Stimulated activated CD4-positive, alpha-beta T cell treated with anti-CD3 and anti-CD28 coated beads, TNF-alpha, amount 100 ng/mL, for 4 hours (primary cell): ENCODE measurements at regions not wholly inside any gene's neighbourhood (a gene's known extent, or its start where the extent isn't known, plus 50 kb on each side); places are given as distances from the start of the nearest gene placed in this dataset.
"Not testable (repeated sequence)": the region's sequence is repeated elsewhere in the genome, so short reads cannot be mapped to it uniquely, and the experiment has no call there.

Source experiments
- DNase-seq, 3 experiments: peaks; one replicate each; pipeline ENCODE4 v3.0.0-alpha.2; 2020; ENCODE audit warnings: low read depth in 3 of 3

GRCh38 chr5:34436761-34437501 is 219.2 kb upstream of the RAI14 start:
- no peak for DNase-seq

DNA sequence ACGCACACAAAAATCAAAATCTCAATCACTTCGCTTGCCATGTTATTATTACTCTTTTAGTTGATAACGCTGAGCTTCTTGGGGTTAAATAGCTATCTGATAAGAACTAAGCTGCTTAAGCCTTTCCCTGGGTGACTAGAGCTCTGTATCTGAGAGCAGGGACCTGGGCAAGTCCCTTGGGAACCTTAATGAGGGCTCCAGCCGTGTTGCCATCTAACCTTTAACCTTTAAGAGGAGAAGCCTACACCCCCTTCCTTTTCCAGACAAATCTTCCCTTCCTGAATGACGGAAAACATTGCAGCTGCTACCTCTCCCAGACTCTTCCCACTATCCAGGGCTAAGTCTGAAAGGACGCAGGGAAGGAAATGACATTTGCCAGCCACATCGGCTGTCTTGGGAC is 216.5 kb upstream of the RAI14 start:
- DNase-seq, result no peak

GRCh38 chr5:34441767-34442166 is 214.4 kb upstream of the RAI14 start:
- DNase-seq, result not testable (repeated sequence)

GRCh38 chr5:34447424-34447823 is 208.7 kb upstream of the RAI14 start:
- no peak for DNase-seq

- DNase-seq, result no peak
Measured at GRCh38 chr5:34449639-34450038, 206.5 kb upstream of the RAI14 start.

- DNase-seq, result no peak
Measured at GRCh38 chr5:34450338-34450737, 205.8 kb upstream of the RAI14 start.

DNA sequence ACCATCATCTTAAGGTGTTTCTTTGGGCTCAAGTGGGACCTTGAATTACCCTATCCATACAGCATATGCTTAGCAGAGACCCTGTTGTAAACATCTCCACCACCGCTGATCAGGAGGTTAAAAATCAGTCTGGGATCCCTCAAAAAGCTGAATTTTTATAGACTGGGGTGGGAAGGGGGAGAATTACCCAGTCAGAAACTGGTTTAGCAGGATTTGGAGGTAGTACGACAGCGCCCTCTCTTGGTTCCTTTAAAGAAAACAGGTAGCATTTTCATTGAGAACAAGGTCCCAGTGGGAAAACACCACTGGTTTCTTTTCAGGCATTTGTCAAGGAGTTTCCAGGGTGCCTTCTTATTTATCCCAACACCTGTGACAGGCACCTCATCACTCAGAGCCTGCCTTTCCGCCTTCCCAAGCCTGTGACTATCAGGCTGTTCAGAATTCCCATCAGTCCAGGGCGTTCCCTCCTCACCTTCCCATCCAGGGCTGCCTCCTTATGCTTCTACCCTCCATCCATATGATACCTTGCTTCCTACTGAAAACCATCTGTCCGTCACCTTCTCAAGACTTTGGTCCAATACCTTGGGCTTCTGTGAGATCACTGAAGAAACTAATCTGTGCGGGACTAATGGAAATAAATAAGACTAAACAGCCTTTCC is 203.8 kb upstream of the RAI14 start:
- DNase-seq, result no peak

DNA sequence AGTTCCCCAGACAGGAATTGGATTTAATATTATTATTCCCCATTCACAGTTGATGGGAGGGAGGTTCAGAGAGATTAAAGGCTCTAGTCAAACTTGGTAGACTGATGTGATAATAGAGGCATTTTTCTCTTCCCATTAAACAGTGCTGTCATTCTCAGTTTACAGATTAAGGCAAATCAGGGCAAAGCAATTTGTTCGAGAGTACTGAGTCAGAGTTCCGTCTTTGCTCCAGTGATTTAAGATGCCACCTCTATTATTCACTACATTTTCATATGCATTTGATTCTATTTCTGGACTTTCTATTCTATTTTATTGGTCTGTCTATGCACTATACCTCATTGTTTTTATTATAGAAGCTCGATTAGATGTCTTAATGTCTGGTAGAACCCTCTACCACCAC is 201.0 kb upstream of the RAI14 start:
- no peak for DNase-seq

- no peak for DNase-seq
Measured at GRCh38 chr5:34459908-34460307, 196.2 kb upstream of the RAI14 start.

- no peak for DNase-seq
Measured at GRCh38 chr5:34460496-34460895, 195.6 kb upstream of the RAI14 start.

DNA sequence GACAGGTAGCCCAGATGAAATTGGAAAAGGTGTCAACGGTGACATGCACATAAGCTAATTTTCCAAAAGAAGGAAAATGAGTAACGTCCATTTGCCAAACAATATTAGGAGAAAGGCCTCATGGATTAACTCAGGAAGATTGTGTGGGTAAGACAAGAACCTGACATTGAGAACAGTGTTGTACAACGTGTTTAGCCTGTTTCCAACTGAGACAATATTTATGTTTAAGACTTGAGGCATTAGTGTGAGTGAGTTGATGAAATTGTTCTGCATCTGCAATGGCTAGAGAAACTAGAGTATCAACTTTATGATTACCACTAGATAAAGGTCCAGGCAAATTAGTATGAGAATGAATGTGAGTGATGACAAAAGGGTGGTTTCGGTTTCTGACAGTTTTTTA is 191.3 kb upstream of the RAI14 start:
- DNase-seq, result no peak

- DNase-seq, result not testable (repeated sequence)
Measured at GRCh38 chr5:34465301-34465700, 190.8 kb upstream of the RAI14 start.

DNA sequence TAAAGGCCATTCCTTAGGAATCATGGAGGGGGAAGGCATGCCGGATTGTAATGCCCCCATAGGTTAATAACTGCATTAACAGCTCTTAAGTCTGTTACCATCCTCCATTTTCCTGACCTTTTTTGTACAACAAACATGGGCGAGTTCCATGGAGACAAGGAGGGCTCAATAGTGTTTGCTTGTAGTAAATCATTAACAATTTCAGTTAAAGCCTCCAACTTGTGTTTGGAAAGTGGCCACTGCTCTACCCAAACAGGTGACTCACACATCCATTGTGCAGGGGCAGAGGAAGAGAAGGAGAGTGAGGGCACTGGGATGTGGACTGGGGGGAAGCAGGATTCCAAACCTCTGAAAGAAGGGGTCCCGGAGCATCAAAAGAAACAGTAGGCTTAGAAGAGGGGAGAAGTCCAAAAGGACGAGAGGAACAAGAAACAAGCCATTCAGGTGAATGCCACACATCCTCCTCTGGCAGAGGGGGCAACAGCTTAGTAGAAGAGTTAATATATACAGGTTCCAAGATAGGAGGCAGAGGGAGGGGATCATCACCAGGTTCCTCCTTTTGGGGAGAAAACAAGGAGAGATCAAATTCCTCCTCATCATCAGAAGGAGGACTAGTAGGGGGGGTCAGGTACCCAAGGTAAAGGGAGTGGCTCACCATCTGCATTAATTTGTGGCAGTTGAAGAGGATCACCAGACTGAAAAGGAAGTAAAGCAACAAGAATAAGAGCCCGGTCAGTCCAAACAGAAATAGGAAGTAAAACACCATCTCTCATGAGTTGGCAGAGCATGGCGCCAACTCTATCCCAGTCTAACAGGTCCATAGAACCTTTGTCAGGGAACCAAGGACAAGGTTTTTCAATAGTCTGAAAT is 189.4 kb upstream of the RAI14 start:
- DNase-seq, result not testable (repeated sequence)

DNA sequence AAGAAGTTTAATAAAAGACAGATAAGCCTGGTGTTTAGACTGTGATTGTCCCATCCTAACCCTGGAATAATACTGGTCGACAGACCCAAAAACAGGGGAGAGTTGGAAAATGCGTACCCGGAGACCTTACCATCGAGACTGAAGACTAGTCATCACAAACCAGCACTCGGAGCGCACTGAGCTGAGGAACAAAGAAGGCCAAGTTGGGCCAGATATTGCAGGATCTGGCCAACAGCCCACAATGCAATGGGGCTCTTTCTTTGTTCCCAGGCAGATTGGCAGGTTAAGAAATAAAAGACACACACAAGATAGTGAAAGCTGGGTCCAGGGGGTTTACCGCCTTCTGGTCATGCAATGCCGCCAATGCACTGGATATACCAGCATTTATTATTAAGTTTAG is 188.7 kb upstream of the RAI14 start:
- no peak for DNase-seq

GRCh38 chr5:34467984-34468383 is 188.1 kb upstream of the RAI14 start:
- not testable (repeated sequence) for DNase-seq

DNA sequence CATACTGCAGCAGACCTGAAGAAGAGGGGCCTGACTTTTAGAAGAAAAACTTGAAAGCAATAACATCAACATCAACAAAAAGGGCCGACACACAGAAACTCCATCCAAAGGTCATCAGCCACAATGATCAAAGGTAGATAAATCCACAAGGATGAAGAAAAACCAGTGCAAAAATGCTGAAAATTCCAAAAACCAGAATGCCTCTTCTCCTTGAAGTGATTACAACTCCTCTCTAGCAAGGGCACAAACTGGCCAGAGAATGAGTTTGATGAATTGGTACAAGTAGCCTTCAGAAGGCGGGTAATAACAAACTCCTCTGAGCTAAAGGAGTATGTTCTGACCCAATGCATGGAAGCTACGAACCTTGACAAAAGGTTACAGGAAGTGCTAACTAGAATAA is 186.2 kb upstream of the RAI14 start:
- no peak for DNase-seq

DNA sequence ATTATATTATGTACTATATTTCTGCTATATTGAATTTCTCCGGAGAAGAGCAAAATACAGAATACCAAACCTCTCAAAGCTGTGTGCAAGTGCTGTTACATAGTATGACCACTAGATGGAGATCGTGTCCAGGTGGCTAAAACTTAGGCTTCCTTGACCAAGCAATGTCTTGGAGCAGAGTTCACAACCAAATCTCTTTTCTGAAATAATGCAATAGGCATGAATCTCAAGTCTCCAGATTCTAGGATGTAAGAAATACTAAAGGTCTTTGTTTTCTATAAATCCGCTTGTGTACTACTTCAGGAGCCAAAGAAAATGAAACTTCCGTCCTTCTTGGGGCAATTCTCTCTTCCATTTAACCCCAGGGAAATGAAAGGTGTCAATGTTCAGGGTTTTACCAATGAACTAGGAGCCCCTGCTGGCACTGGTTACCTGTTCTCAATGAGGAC is 181.5 kb upstream of the RAI14 start:
- DNase-seq, result no peak

DNA sequence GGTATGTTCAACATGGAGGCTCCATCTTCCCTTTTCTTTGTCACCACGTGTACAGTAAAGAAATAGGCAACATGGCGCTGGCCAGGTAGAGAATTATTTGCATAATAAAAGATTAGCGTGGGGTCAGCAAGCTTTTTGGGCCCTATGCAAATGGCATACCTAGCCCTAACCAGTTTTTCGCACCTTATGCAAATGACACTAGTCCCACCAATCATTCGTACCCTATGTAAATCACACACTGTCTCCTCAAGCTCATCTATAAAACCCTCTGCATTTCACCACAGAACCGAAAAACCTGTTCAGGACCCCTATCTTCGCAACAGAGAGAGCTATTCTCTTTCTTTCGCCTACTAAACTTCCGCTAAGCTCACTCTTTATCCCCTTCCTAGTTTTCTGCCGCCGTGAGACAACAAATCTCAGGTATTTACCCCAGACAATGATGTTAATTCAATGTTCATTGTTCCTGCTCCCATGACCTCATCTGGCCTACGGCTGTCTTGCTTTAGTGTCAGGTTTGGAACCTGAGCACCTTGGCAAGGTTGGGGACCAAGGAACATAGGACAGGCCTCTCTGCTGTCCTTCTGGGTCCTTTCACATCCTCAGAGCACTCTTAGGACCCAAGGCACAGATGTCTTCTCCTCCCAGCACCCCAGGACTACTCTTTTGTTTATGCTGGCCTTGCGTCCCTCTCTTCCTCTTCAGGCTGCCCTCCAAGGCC is 180.7 kb upstream of the RAI14 start:
- no peak for DNase-seq

DNA sequence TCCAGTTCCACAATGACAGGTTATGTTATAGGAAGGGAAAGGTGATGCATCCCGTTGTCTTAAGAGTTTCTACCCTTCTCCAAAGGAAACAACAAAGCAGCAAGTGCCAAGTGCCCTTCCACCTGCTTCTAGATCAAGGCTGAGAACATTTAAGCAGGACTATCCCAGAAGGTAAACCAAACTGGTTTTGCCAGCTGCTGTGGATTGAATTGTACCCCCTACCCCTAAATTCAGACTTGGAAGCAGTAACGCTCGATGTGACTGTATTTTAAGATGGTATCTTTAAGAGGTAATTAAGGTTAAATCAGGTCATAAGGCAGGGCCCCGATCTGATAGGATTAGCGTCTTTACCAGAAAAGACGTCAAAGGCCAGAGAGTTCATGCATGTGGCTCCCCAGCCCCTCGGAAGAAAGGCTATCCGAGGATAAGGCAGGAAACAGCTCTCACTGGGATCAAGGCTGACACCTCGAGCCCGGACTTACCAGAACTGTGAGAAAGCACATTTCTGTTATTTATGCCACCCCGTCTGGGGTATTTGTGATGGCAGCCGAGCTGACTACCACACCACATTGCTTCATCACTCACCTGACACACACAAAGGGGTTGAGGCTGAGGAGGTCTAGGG is 179.1 kb upstream of the RAI14 start:
- DNase-seq, result no peak

DNA sequence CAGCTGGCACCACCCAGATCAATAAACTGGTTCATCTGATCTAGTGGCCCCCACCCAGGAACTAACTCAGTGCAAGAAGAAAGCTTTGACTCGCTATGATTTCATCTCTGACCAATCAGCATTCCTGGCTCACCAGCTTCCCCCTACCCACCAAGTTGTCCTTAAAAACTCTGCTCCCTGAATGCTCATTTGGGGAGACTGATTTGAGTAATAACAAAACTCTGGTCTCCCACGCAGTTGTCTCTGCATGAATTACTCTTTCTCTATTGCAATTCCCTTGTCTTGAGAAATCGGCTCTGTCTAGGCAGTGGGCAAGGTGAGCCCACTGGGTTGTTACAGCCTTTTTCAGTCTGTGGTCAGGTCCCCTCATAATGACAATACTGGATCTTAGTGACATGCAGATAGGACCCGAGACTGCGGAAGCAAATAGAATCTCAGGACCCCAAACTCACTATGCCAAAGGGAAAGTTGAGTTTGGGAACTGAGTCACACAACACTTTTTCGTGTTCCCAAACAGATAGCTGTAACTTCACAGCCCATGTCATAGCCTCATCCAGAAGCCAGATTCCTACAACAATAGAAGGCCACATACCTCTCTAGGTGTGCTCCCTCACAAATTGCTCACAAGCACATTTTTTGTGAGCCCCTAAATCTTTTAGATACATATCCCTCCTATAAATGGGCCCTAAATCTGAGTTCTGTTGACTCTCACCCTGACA is 175.2 kb upstream of the RAI14 start:
- DNase-seq, result no peak
